ENCODE measurements at regions not wholly inside any gene's neighbourhood (a gene's known extent, or its start where the extent isn't known, plus 50 kb on each side); places are given as distances from the start of the nearest gene placed in this dataset.

DNA sequence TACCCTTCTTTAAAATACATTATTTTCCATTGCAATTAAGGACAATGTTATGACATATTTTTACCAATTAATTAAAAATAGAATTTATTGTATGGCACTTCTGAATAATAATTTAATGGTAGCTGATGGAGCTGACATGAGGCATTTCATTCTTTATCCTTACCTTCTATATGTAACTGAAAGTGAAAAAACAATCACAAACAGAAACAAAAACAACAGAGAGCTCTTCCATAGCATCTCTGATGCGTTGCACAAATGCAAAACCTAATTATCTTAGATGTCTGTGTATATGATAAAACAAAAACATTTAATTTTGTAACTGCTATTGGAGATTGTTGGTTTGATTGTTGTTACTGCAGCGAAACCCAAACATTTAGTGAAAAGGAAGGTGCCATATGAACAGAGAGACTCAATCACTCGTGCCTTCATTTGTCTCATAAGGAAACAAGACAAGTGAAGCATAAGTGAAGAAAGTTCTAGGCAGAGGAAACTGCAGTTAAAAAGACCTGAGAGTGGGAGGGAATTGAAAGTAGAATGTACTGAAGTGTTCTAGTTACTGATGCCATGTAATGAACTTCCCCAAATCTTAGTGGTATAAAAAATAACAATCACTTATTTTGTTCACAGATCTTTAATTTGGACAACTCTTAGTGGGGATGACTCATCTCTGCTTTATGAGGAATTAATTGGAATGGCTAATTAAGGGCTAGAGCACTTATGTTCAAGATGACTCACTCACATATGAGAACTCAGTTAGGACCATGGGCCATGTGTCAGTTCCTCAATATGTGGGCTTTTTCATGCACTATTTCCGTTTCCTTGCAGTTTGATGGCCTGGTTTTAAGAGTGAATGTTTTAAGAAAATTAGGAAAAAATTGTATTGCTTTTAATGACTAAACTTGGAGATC, 245.0 kb upstream of the OLFM3 start (continued):
- no peak for TF ChIP-seq CTBP2 (IDR thresholded peaks at IDR 0.05; ENCODE audit: borderline replicate concordance, insufficient read depth, insufficient read length, low read length)
- TF ChIP-seq MAFK (IDR thresholded peaks at IDR 0.05; ENCODE audit: low read depth, low read length) = no peak
- TF ChIP-seq JUND (IDR thresholded peaks at IDR 0.05; ENCODE audit: low read length) = no peak
- TF ChIP-seq FOSL1 (IDR thresholded peaks at IDR 0.05; ENCODE audit: insufficient read depth, low read depth, low read length) = no peak
- no peak for TF ChIP-seq BRCA1 (IDR thresholded peaks at IDR 0.05; ENCODE audit: low read depth, low read length)
- TF ChIP-seq RXRA (IDR thresholded peaks at IDR 0.05; ENCODE audit: insufficient read depth, low read depth, low read length) = no peak
- TF ChIP-seq YY1 (IDR thresholded peaks at IDR 0.05; ENCODE audit: low read depth, low read length) = no peak
- no peak for TF ChIP-seq E2F6 (IDR thresholded peaks at IDR 0.05)
- no peak for TF ChIP-seq CREB1 (IDR thresholded peaks at IDR 0.05)

Data from H1 (cell line).